Body of pancreas (tissue), 4 donors: ENCODE measurements at regions not wholly inside any gene's neighbourhood (a gene's known extent, or its start where the extent isn't known, plus 50 kb on each side); places are given as distances from the start of the nearest gene placed in this dataset.

Experiments
- ATAC-seq: fragments of 150-250 bp; one replicate; pipeline ENCODE4 v1.9.1; 2016
- DNase-seq, 4 donors: peaks; one replicate each; pipeline ENCODE4 v3.0.0-alpha.2; 2019
- H3K27ac ChIP-seq, 4 donors: fragments of 200-600 bp; sonication (generic); 1 replicate in 3 of 4; 2 replicates in 1 of 4; pipeline versions ENCODE4 v1.5.1 to v1.6.1; 2016 to 2019; ENCODE audit warnings: mild to moderate bottlenecking in 1 of 4, mixed read lengths in 1 of 4, moderate library complexity in 1 of 4
- H3K27me3 ChIP-seq, 2 donors: fragments of 200-600 bp; sonication (generic); one replicate each; pipeline ENCODE4 v1.6.0; 2016; ENCODE audit warnings: mild to moderate bottlenecking in 1 of 2
- H3K36me3 ChIP-seq, 2 donors: fragments of 200-600 bp; sonication (generic); replicated peaks in 1 of 2; 2 replicates each; pipeline ENCODE4 v1.5.1; 2016; ENCODE audit warnings: low read depth in 2 of 2; ENCODE audit not compliant: insufficient read depth in 1 of 2
- H3K4me1 ChIP-seq: fragments of 200-600 bp; sonication (generic); one replicate; pipeline ENCODE4 v1.6.0; 2016
- H3K4me3 ChIP-seq, 2 donors: fragments of 200-600 bp; sonication (generic); 1 replicate in 1 of 2; 2 replicates in 1 of 2; pipeline ENCODE4 v1.5.1; 2016 to 2019
- H3K9me3 ChIP-seq, 3 donors: fragments of 200-600 bp; sonication (generic); 1 replicate in 2 of 3; 2 replicates in 1 of 3; pipeline ENCODE4 v1.5.1; 2016
- CTCF ChIP-seq, 7 experiments: fragments of 450-650 bp in 4 of 7; fragments of 200-600 bp in 3 of 7; sonication (generic) in 3 of 7; IDR thresholded peaks; one replicate each; pipeline ENCODE4 v1.5.1; 2016 to 2019; ENCODE audit warnings: antibody characterized with exemption in 7 of 7
- POLR2A ChIP-seq, 3 donors: fragments of 450-650 bp; IDR thresholded peaks; one replicate each; pipeline ENCODE4 v1.6.1; 2016; ENCODE audit warnings: antibody characterized with exemption in 3 of 3, mild to moderate bottlenecking in 2 of 3
- WGBS, 2 donors: methylation state at CpG; one replicate each; pipeline ENCODE4 v1.1.5; 2017; 5-methylcytosine and 5-hydroxymethylcytosine counted together
- intact Hi-C: fragments of 100-400 bp; cut with DNase I; formaldehyde crosslinking; loops from one replicate; pipeline ENCODE4 v1.15.1; 2023

GRCh38 chr5:32859211-32859641 is 148.1 kb downstream of the NPR3 start:
- Histone ChIP-seq H3K9me3 (peaks cover 0 to 7% (median 0%) of the 10 kb centered on the region in 3 donors), H3K27ac (no peak overlapping the region), H3K36me3 (no peaks in the 10 kb centered on the region), H3K4me1 (no peaks in the 10 kb centered on the region), H3K4me3 (no peak overlapping the region), H3K27me3 (no peaks in the 10 kb centered on the region)
- no peak for TF ChIP-seq CTCF (IDR thresholded peaks at IDR 0.05)
- no peak for TF ChIP-seq POLR2A (IDR thresholded peaks at IDR 0.05)
- ATAC-seq = no peak
- DNase-seq = no peak
- intact Hi-C loops = no loop called here

- no peak overlapping the region for H3K27ac ChIP-seq
- WGBS, 2 donors = 27 to 37% methylated on average over 5 of the region's 5 CpGs
- intact Hi-C loops = no loop called here
- DNase-seq (no peak), ATAC-seq (no peak)
- no peaks in the 10 kb centered on the region for H3K27me3 ChIP-seq
- no peak overlapping the region for H3K4me3 ChIP-seq
- TF ChIP-seq POLR2A (IDR thresholded peaks at IDR 0.05) (no peak), CTCF (IDR thresholded peaks at IDR 0.05) (no peak)
- H3K9me3 ChIP-seq = no peaks in the 10 kb centered on the region
- no peaks in the 10 kb centered on the region for H3K4me1 ChIP-seq
- H3K36me3 ChIP-seq = no peaks in the 10 kb centered on the region
Measured at GRCh38 chr5:32865475-32865874, 154.4 kb downstream of the NPR3 start.

GRCh38 chr5:32866138-32866537 is 155.0 kb downstream of the NPR3 start:
- 44 to 73% methylated on average over 1 of the region's 1 CpG for WGBS, 2 donors
- Histone ChIP-seq H3K36me3 (no peaks in the 10 kb centered on the region), H3K4me3 (no peak overlapping the region), H3K27me3 (no peaks in the 10 kb centered on the region), H3K4me1 (no peaks in the 10 kb centered on the region), H3K9me3 (no peaks in the 10 kb centered on the region), H3K27ac (no peak overlapping the region)
- intact Hi-C loops = no loop called here
- TF ChIP-seq CTCF (IDR thresholded peaks at IDR 0.05) (no peak), POLR2A (IDR thresholded peaks at IDR 0.05) (no peak)
- DNase-seq (no peak), ATAC-seq (no peak)

- no peak for DNase-seq
- 58 to 64% methylated on average over 3 of the region's 3 CpGs for WGBS, 2 donors
- ATAC-seq = no peak
Measured at GRCh38 chr5:32869216-32869615, 158.1 kb downstream of the NPR3 start.

More at GRCh38 chr5:32869216-32869615, 158.1 kb downstream of the NPR3 start:
- Histone ChIP-seq H3K9me3 (peaks cover 0 to 16% (median 0%) of the 10 kb centered on the region in 3 donors), H3K27ac (no peak overlapping the region), H3K36me3 (no peaks in the 10 kb centered on the region), H3K27me3 (no peaks in the 10 kb centered on the region), H3K4me3 (no peak overlapping the region), H3K4me1 (no peaks in the 10 kb centered on the region)
- intact Hi-C loops = no loop called here
- TF ChIP-seq CTCF (IDR thresholded peaks at IDR 0.05) = no peak
- TF ChIP-seq POLR2A (IDR thresholded peaks at IDR 0.05) = no peak
